Lower leg skin (tissue), 4 donors: ENCODE measurements at regions not wholly inside any gene's neighbourhood (a gene's known extent, or its start where the extent isn't known, plus 50 kb on each side); places are given as distances from the start of the nearest gene placed in this dataset.

ENCODE experiments used
- DNase-seq, 2 donors: peaks; one replicate each; pipeline ENCODE4 v3.0.0-alpha.2; 2019; ENCODE audit warnings: low spot score in 2 of 2
- H3K4me3 ChIP-seq: fragments of 200-600 bp; sonication (generic); 2 replicates; pipeline ENCODE4 v1.5.1; 2017; ENCODE audit warnings: mild to moderate bottlenecking, low read depth; ENCODE audit not compliant: poor library complexity, severe bottlenecking
- CTCF ChIP-seq, 3 donors: fragments of 450-650 bp; IDR thresholded peaks; one replicate each; pipeline ENCODE4 v1.5.1; 2016; ENCODE audit warnings: antibody characterized with exemption in 3 of 3, mild to moderate bottlenecking in 3 of 3, moderate library complexity in 2 of 3
- POLR2A ChIP-seq, 2 donors: fragments of 450-650 bp; IDR thresholded peaks; one replicate each; pipeline ENCODE4 v1.6.1; 2016 to 2017; ENCODE audit warnings: antibody characterized with exemption in 2 of 2, mild to moderate bottlenecking in 1 of 2, moderate library complexity in 1 of 2
- WGBS, 2 donors: methylation state at CpG; one replicate each; pipeline ENCODE4 v1.1.5; 2018; 5-methylcytosine and 5-hydroxymethylcytosine counted together
- intact Hi-C: fragments of 100-400 bp; cut with DNase I; formaldehyde crosslinking; loops from one replicate; pipeline ENCODE4 v1.15.0; 2023; ENCODE audit warnings: low total_unique reads

- TF ChIP-seq POLR2A (IDR thresholded peaks at IDR 0.05): no peak
- no peak for TF ChIP-seq CTCF (IDR thresholded peaks at IDR 0.05)
- WGBS, 2 donors: 81 to 86% methylated on average over 4 of the region's 4 CpGs
- no peak for DNase-seq
- H3K4me3 ChIP-seq: no peak overlapping the region
- intact Hi-C loops: no loop called here
These were observed 245.6 kb downstream of the SIPA1L2 start for GRCh38 chr1:232384171-232384883.

GRCh38 chr1:232383455-232384123 is 246.3 kb downstream of the SIPA1L2 start:
- 51 to 54% methylated on average over 13 of the region's 13 CpGs for WGBS, 2 donors
- DNase-seq: no peak
- intact Hi-C loops: no loop called here
- TF ChIP-seq POLR2A (IDR thresholded peaks at IDR 0.05) (no peak), CTCF (IDR thresholded peaks at IDR 0.05) (no peak)
- H3K4me3 ChIP-seq: no peak overlapping the region

- 65 to 68% methylated on average over 4 of the region's 4 CpGs for WGBS, 2 donors
These were observed 247.3 kb downstream of the SIPA1L2 start for GRCh38 chr1:232382671-232383070.

GRCh38 chr1:232381394-232382100 is 248.4 kb downstream of the SIPA1L2 start:
- no peak overlapping the region for H3K4me3 ChIP-seq
- intact Hi-C loops: no loop called here
- WGBS, 2 donors: 88 to 92% methylated on average over 10 of the region's 10 CpGs
- no peak for DNase-seq
- TF ChIP-seq POLR2A (IDR thresholded peaks at IDR 0.05) (no peak), CTCF (IDR thresholded peaks at IDR 0.05) (no peak)

More at GRCh38 chr1:232382671-232383070, 247.3 kb downstream of the SIPA1L2 start:
- H3K4me3 ChIP-seq: no peak overlapping the region
- peak in 1 of 2 donors; percentile 36 for DNase-seq
- intact Hi-C loops: no loop called here
- TF ChIP-seq POLR2A (IDR thresholded peaks at IDR 0.05): no peak
- TF ChIP-seq CTCF (IDR thresholded peaks at IDR 0.05): no peak

- intact Hi-C loops: no loop called here
- 95 to 97% methylated on average over 3 of the region's 3 CpGs for WGBS, 2 donors
- no peak overlapping the region for H3K4me3 ChIP-seq
- TF ChIP-seq POLR2A (IDR thresholded peaks at IDR 0.05): no peak
- no peak for TF ChIP-seq CTCF (IDR thresholded peaks at IDR 0.05)
- DNase-seq: no peak
These were observed 249.3 kb downstream of the SIPA1L2 start for GRCh38 chr1:232380596-232380995.
